Cardiac muscle cell (in vitro differentiated cells and primary cell): ENCODE measurements at regions not wholly inside any gene's neighbourhood (a gene's known extent, or its start where the extent isn't known, plus 50 kb on each side); places are given as distances from the start of the nearest gene placed in this dataset.
A peak's percentile ranks its signal among the peaks of the same experiment; 100 is the strongest.

Experiments used
- DNase-seq, 2 donors: peaks; one replicate each; pipeline versions ENCODE4 v3.0.0 to v3.0.0-alpha.2; 2010 to 2017; ENCODE audit warnings: low read depth in 1 of 2, low spot score in 1 of 2
- H3K27ac ChIP-seq: fragments of 200-600 bp; sonication (generic); 2 replicates; pipeline ENCODE4 v1.5.1; 2016
- H3K27me3 ChIP-seq: fragments of 200-600 bp; sonication (generic); 2 replicates; pipeline ENCODE4 v1.6.0; 2016; ENCODE audit warnings: control low read depth
- H3K36me3 ChIP-seq: fragments of 200-600 bp; sonication (generic); 2 replicates; pipeline ENCODE4 v1.5.1; 2016; ENCODE audit warnings: control low read depth
- H3K4me1 ChIP-seq: fragments of 200-600 bp; sonication (generic); 2 replicates; pipeline ENCODE4 v1.8.1; 2017; ENCODE audit warnings: low read depth, mild to moderate bottlenecking, mixed run types
- H3K4me3 ChIP-seq: fragments of 200-600 bp; sonication (generic); 2 replicates; pipeline ENCODE4 v1.5.1; 2016; ENCODE audit warnings: mild to moderate bottlenecking
- H3K9me3 ChIP-seq: fragments of 200-600 bp; sonication (generic); 2 replicates; pipeline ENCODE4 v1.5.1; 2017; ENCODE audit warnings: low read depth, mild to moderate bottlenecking, control low read depth
- CTCF ChIP-seq: IDR thresholded peaks from 2 replicates; pipeline ENCODE4 v1.5.1; 2012; ENCODE audit warnings: low read depth, mild to moderate bottlenecking, low read length

- H3K4me1 ChIP-seq = no peaks in the 10 kb centered on the region
- no peaks in the 10 kb centered on the region for H3K36me3 ChIP-seq
- peaks cover 17% of the 10 kb centered on the region for H3K27me3 ChIP-seq
- no peak for DNase-seq
- TF ChIP-seq CTCF = no peak
- no peak overlapping the region for H3K27ac ChIP-seq
- H3K4me3 ChIP-seq = no peak overlapping the region
- H3K9me3 ChIP-seq = no peaks in the 10 kb centered on the region
Observed at GRCh38 chr1:22233222-22233621, 90.3 kb upstream of the WNT4 start.

GRCh38 chr1:22234476-22235030, 91.7 kb upstream of the WNT4 start:
- H3K4me3 ChIP-seq = no peak overlapping the region
- DNase-seq = no peak
- H3K4me1 ChIP-seq = no peaks in the 10 kb centered on the region
- H3K27me3 ChIP-seq = peaks cover 17% of the 10 kb centered on the region
- no peak for TF ChIP-seq CTCF
- no peaks in the 10 kb centered on the region for H3K9me3 ChIP-seq
- H3K36me3 ChIP-seq = no peaks in the 10 kb centered on the region
- H3K27ac ChIP-seq = no peak overlapping the region

DNA sequence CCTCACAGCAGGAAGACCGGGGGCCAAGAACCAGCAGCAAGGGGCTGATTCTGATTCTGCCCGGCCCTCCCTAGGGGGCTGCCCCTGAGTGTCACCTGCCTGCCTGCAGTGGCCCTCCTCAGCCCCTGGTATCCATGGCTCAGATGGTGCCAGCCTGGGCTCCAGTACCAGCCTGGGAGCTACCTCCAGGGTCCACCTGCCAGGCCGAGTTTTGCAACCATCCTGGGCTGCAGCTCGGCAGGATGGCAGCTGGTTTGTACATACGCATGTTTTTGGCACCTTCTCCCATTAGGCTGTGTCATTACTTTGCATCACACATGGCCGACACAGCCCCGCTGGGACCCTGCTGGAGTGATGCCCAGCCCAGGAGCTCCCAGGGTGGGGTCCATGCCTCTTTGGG, 93.3 kb upstream of the WNT4 start:
- H3K27me3 ChIP-seq = peaks cover 17% of the 10 kb centered on the region
- H3K27ac ChIP-seq = no peak overlapping the region
- no peaks in the 10 kb centered on the region for H3K36me3 ChIP-seq
- peak in 1 of 2 donors; percentile 21 for DNase-seq
- no peaks in the 10 kb centered on the region for H3K4me1 ChIP-seq
- TF ChIP-seq CTCF = no peak
- no peak overlapping the region for H3K4me3 ChIP-seq
- H3K9me3 ChIP-seq = no peaks in the 10 kb centered on the region

DNA sequence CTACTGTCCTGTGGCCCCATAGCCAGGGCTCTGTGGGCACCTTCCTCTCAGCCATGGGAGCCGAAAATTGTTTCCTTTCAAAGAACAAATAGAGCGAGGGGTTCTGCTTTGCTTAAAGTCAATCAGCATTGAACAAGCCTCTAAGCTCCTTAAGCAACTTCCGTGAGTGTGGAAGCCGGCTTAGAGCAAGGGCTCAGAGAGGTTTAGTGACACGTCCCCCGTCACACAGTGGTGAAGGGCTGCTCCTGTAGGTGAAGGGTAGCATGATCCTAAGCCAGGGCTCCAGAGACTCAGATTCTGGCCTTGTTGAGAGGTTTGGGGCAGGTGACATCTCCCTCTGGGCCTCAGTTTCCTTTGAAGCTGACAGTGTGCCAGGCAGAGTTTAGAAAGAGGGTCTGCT, 94.0 kb upstream of the WNT4 start:
- no peak for DNase-seq
- TF ChIP-seq CTCF = no peak
- peaks cover 17% of the 10 kb centered on the region for H3K27me3 ChIP-seq

GRCh38 chr1:22237433-22238093, 94.7 kb upstream of the WNT4 start:
- Histone ChIP-seq H3K27me3 (peaks cover 17% of the 10 kb centered on the region), H3K4me1 (no peaks in the 10 kb centered on the region), H3K4me3 (no peak overlapping the region), H3K36me3 (no peaks in the 10 kb centered on the region), H3K27ac (no peak overlapping the region), H3K9me3 (no peaks in the 10 kb centered on the region)
- no peak for DNase-seq
- TF ChIP-seq CTCF = no peak

More for the DNA sequence above, 94.0 kb upstream of the WNT4 start:
- Histone ChIP-seq H3K4me3 (no peak overlapping the region), H3K4me1 (no peaks in the 10 kb centered on the region), H3K36me3 (no peaks in the 10 kb centered on the region), H3K9me3 (no peaks in the 10 kb centered on the region), H3K27ac (no peak overlapping the region)
